NCI-H1048 (cell line): ENCODE measurements at regions not wholly inside any gene's neighbourhood (a gene's known extent, or its start where the extent isn't known, plus 50 kb on each side); places are given as distances from the start of the nearest gene placed in this dataset.

Source experiments
- DNase-seq: peaks from one replicate; lab custom pipeline; 2025; lab: John Stamatoyannopoulos, UW

- no peak for DNase-seq
These were observed 104.1 kb upstream of the PTPN1 start for GRCh38 chr20:50405915-50406609.

GRCh38 chr20:50406610-50407136, 103.5 kb upstream of the PTPN1 start:
- no peak for DNase-seq

GRCh38 chr20:50408526-50409364, 101.4 kb upstream of the PTPN1 start:
- no peak for DNase-seq

- DNase-seq: no peak
These were observed 100.7 kb upstream of the PTPN1 start for GRCh38 chr20:50409495-50409894.

GRCh38 chr20:50410343-50410742, 99.8 kb upstream of the PTPN1 start:
- DNase-seq: no peak

- DNase-seq: no peak
These were observed 98.1 kb upstream of the PTPN1 start for GRCh38 chr20:50412069-50412468.

GRCh38 chr20:50412499-50412898, 97.7 kb upstream of the PTPN1 start:
- no peak for DNase-seq

GRCh38 chr20:50413088-50413500, 97.1 kb upstream of the PTPN1 start:
- no peak for DNase-seq

- no peak for DNase-seq
These were observed 95.1 kb upstream of the PTPN1 start for GRCh38 chr20:50415021-50415515.

GRCh38 chr20:50415516-50416268, 94.5 kb upstream of the PTPN1 start:
- DNase-seq: no peak

- no peak for DNase-seq
These were observed 93.7 kb upstream of the PTPN1 start for GRCh38 chr20:50416269-50417022.

GRCh38 chr20:50417023-50417329, 93.2 kb upstream of the PTPN1 start:
- DNase-seq: no peak

GRCh38 chr20:50417484-50418235, 92.5 kb upstream of the PTPN1 start:
- DNase-seq: no peak

- no peak for DNase-seq
These were observed 91.1 kb upstream of the PTPN1 start for GRCh38 chr20:50418890-50419642.

- DNase-seq: no peak
These were observed 89.8 kb upstream of the PTPN1 start for GRCh38 chr20:50420380-50420779.

GRCh38 chr20:50421356-50422340, 88.5 kb upstream of the PTPN1 start:
- no peak for DNase-seq

GRCh38 chr20:50423758-50424157, 86.4 kb upstream of the PTPN1 start:
- no peak for DNase-seq

GRCh38 chr20:50425076-50425475, 85.1 kb upstream of the PTPN1 start:
- DNase-seq: no peak
